GM12878 (cell line): ENCODE measurements at regions not wholly inside any gene's neighbourhood (a gene's known extent, or its start where the extent isn't known, plus 50 kb on each side); places are given as distances from the start of the nearest gene placed in this dataset.

Source experiments
- ATAC-seq: fragments of 200-7000 bp; cut with Tn5 transposase; 3 replicates; pipeline ENCODE4 v1.9.1; 2020; ENCODE audit warnings: mild to moderate bottlenecking, moderate library complexity
- BruUV-seq: library from RNA; stranded (reverse); fragments of 400-500 nt; replicated peaks from 2 replicates; lab custom pipeline; 2021; lab: Mats Ljungman, UMichigan
- CTCF ChIA-PET: fragments of 300-600 bp; sonication (Branson Sonifier 250); formaldehyde crosslinking; extraction: SDS; loops from one replicate; lab custom pipeline; 2021; ENCODE audit warnings: inconsistent platforms; lab: Yijun Ruan, JAX
- POLR2A ChIA-PET: fragments of 350-600 bp; formaldehyde crosslinking; extraction: SDS; loops from one replicate; lab custom pipeline; 2021; ENCODE audit warnings: inconsistent platforms; lab: Charles Lee
- RAD21 ChIA-PET: fragments of 300-600 bp; sonication (Branson Sonifier 250); formaldehyde crosslinking; loops from one replicate; lab custom pipeline; 2023; ENCODE audit warnings: antibody characterized with exemption; ENCODE audit not compliant: unreplicated experiment; lab: Charles Lee
- SMC1A ChIA-PET: fragments of 300-600 bp; sonication (Branson Sonifier 250); formaldehyde crosslinking; loops from one replicate; lab custom pipeline; 2023; ENCODE audit not compliant: unreplicated experiment, uncharacterized antibody; lab: Charles Lee
- DNase-seq: peaks from one replicate; pipeline ENCODE4 v3.0.0-alpha.2; 2011; ENCODE audit warnings: low read depth, low spot score
- FAIRE-seq: peaks from 3 replicates; lab custom pipeline; 2011; peaks lifted over from hg19 to GRCh38; lab: Jason Lieb, UNC
- H2AFZ ChIP-seq: 2 replicates; pipeline ENCODE4 v1.6.0; 2011; ENCODE audit warnings: low read depth, low read length, control low read depth; ENCODE audit not compliant: control insufficient read depth
- H3K27ac ChIP-seq: 2 replicates; pipeline ENCODE4 v1.5.1; 2011; ENCODE audit warnings: control low read depth; ENCODE audit not compliant: control insufficient read depth, insufficient read depth
- H3K27me3 ChIP-seq, 2 experiments: replicated peaks in 1 of 2; 2 replicates each; pipeline versions ENCODE4 v1.6.0 to v1.6.1; 2011; ENCODE audit warnings: low read length in 1 of 2; ENCODE audit not compliant: control insufficient read depth in 2 of 2, insufficient read depth in 2 of 2
- H3K36me3 ChIP-seq, 2 experiments: 2 replicates each; pipeline ENCODE4 v1.5.1; 2011; ENCODE audit warnings: low read length in 1 of 2; ENCODE audit not compliant: control insufficient read depth in 2 of 2, insufficient read depth in 2 of 2
- H3K4me1 ChIP-seq: 2 replicates; pipeline ENCODE4 v1.6.1; 2011; ENCODE audit warnings: mild to moderate bottlenecking, low read length, moderate library complexity, mixed read lengths; ENCODE audit not compliant: control insufficient read depth, insufficient read depth
- H3K4me2 ChIP-seq: 2 replicates; pipeline ENCODE4 v1.6.0; 2011; ENCODE audit warnings: control low read depth; ENCODE audit not compliant: control insufficient read depth, insufficient read depth
- H3K4me3 ChIP-seq: fragments of 200-600 bp; sonication (generic); 2 replicates; pipeline ENCODE4 v1.5.1; 2016
- H3K79me2 ChIP-seq: 2 replicates; pipeline ENCODE4 v1.6.0; 2011; ENCODE audit warnings: low read length; ENCODE audit not compliant: control insufficient read depth, insufficient read depth
- H3K9ac ChIP-seq: 2 replicates; pipeline ENCODE4 v1.8.0; 2011; ENCODE audit warnings: low read length, control low read depth, mixed read lengths; ENCODE audit not compliant: control insufficient read depth, insufficient read depth
- H3K9me3 ChIP-seq: replicated peaks from 3 replicates; pipeline ENCODE4 v1.5.1; 2011; ENCODE audit warnings: mild to moderate bottlenecking, low read length; ENCODE audit not compliant: control insufficient read depth, insufficient read depth
- H4K20me1 ChIP-seq: 2 replicates; pipeline ENCODE4 v1.6.0; 2011; ENCODE audit not compliant: control insufficient read depth, insufficient read depth
- BCL11A ChIP-seq: IDR thresholded peaks from 2 replicates; pipeline ENCODE4 v1.6.1; 2011; ENCODE audit warnings: low read depth, low read length
- BMI1 ChIP-seq: fragments of 450-650 bp; IDR thresholded peaks from 2 replicates; pipeline ENCODE4 v1.6.1; 2016; ENCODE audit warnings: mild to moderate bottlenecking, moderate library complexity, borderline replicate concordance
- CREB1 ChIP-seq: IDR thresholded peaks from 2 replicates; pipeline ENCODE4 v1.6.1; 2012; ENCODE audit warnings: low read depth, mild to moderate bottlenecking, inconsistent platforms
- EP300 ChIP-seq, 2 experiments: fragments of 150-350 bp in 1 of 2; IDR thresholded peaks; 2 replicates each; pipeline ENCODE4 v1.6.1; 2011 to 2012; ENCODE audit warnings: low read depth in 2 of 2, low read length in 2 of 2, borderline replicate concordance in 1 of 2, improper control_type of control experiment in 1 of 2, inconsistent platforms in 1 of 2; ENCODE audit not compliant: control insufficient read depth in 1 of 2
- ESRRA ChIP-seq: IDR thresholded peaks from 2 replicates; pipeline ENCODE4 v1.6.1; 2012; ENCODE audit warnings: mild to moderate bottlenecking, low read length, improper control_type of control experiment
- FOXM1 ChIP-seq: IDR thresholded peaks from 2 replicates; pipeline ENCODE4 v1.6.1; 2012; ENCODE audit warnings: low read depth, mild to moderate bottlenecking, inconsistent platforms, low read length, moderate library complexity
- HDGF ChIP-seq: fragments of 450-650 bp; IDR thresholded peaks from 2 replicates; pipeline ENCODE4 v1.6.1; 2016; ENCODE audit warnings: antibody characterized with exemption
- IKZF2 ChIP-seq, 2 experiments: fragments of 450-650 bp; IDR thresholded peaks; 2 replicates each; pipeline ENCODE4 v1.6.1; 2017; ENCODE audit warnings: mild to moderate bottlenecking in 2 of 2, moderate library complexity in 2 of 2
- IRF4 ChIP-seq: IDR thresholded peaks from 2 replicates; pipeline ENCODE4 v1.6.1; 2011; ENCODE audit warnings: low read depth, low read length
- NBN ChIP-seq: fragments of 450-650 bp; IDR thresholded peaks from 2 replicates; pipeline ENCODE4 v1.6.1; 2016
- NR2F1 ChIP-seq: fragments of 450-650 bp; conservative IDR thresholded peaks from 2 replicates; pipeline ENCODE4 v1.6.1; 2017; ENCODE audit warnings: mild to moderate bottlenecking
- PKNOX1 ChIP-seq: fragments of 450-650 bp; IDR thresholded peaks from 2 replicates; pipeline ENCODE4 v1.6.1; 2016; ENCODE audit warnings: mild to moderate bottlenecking
- PML ChIP-seq: IDR thresholded peaks from 2 replicates; pipeline ENCODE4 v1.6.1; 2012; ENCODE audit warnings: low read length, inconsistent platforms
- RUNX3 ChIP-seq: IDR thresholded peaks from 2 replicates; pipeline ENCODE4 v1.6.1; 2012; ENCODE audit warnings: low read length, inconsistent platforms
- SMAD1 ChIP-seq: fragments of 450-650 bp; IDR thresholded peaks from 2 replicates; pipeline ENCODE4 v1.6.1; 2018; ENCODE audit warnings: mild to moderate bottlenecking, low read depth; ENCODE audit not compliant: partially characterized antibody
- SUZ12 ChIP-seq: fragments of 200-600 bp; sonication (generic); IDR thresholded peaks from one replicate; pipeline ENCODE4 v1.6.1; 2018; ENCODE audit warnings: antibody characterized with exemption, mild to moderate bottlenecking; ENCODE audit not compliant: unreplicated experiment
- WGBS: methylation state at CpG from one replicate; pipeline ENCODE4 v1.1.6; 2016; ENCODE audit warnings: low lambda C conversion rate; ENCODE audit not compliant: insufficient replicate concordance, insufficient coverage; ENCODE audit errors: missing lambda C conversion rate; 5-methylcytosine and 5-hydroxymethylcytosine counted together
- in situ Hi-C: fragments of 300-500 bp; cut with MboI; formaldehyde crosslinking; loops from 9 replicates; pipeline ENCODE4 v1.14.3; 2018; ENCODE audit warnings: mixed read lengths
- intact Hi-C: fragments of 100-400 bp; cut with micrococcal nuclease; formaldehyde crosslinking; loops from one replicate; pipeline ENCODE4 v1.14.2; 2022; ENCODE audit not compliant: unreplicated experiment
- TF ChIP-seq, protein P1 (sequence below): fragments of 450-650 bp; IDR thresholded peaks from 2 replicates; pipeline ENCODE4 v1.6.1; 2016; ENCODE audit warnings: mild to moderate bottlenecking
- TF ChIP-seq, protein P2 (sequence below): fragments of 450-650 bp; IDR thresholded peaks from 2 replicates; pipeline ENCODE4 v1.6.1; 2016; ENCODE audit warnings: mild to moderate bottlenecking, moderate library complexity, borderline replicate concordance

GRCh38 chr6:154605178-154605881, 94.8 kb upstream of the CNKSR3 start:
- DNase-seq (peak; percentile 83), FAIRE-seq (peak; percentile 90), ATAC-seq (peak; percentile 67)
- H3K79me2 ChIP-seq: no peaks in the 10 kb centered on the region
- no peak overlapping the region; the same call in 1 of the 2 replicates for H3K4me3 ChIP-seq
- H3K27me3 ChIP-seq: no peaks in the 10 kb centered on the region
- ChIA-PET CTCF (interaction anchor here (0.7 to 1.7 kb wide), 5 partner anchors 24 to 567 kb away, joined by 3 to 8 read pairs (median 4); no protein-coding TSS in a partner anchor), POLR2A (interaction anchor here (0.6 to 0.7 kb wide), 2 partner anchors 10 to 71 kb away, joined by 3 to 4 read pairs; no protein-coding TSS in a partner anchor), RAD21 (interaction anchor here (0.7 to 1.5 kb wide), 6 partner anchors 10 to 566 kb away, joined by 3 to 4 read pairs (median 3); no protein-coding TSS in a partner anchor), SMC1A (interaction anchor here (0.6 to 2.4 kb wide), 5 partner anchors 9 to 357 kb away, joined by 3 to 13 read pairs (median 3); no protein-coding TSS in a partner anchor)
- no peak overlapping the region for H2AFZ ChIP-seq
- no TSS peak for BruUV-seq
- H3K4me1 ChIP-seq: peaks cover 31% of the 10 kb centered on the region
- no peaks in the 10 kb centered on the region for H3K36me3 ChIP-seq
- peaks cover 2% of the 10 kb centered on the region; the same call in 2 of the 3 replicates for H3K9me3 ChIP-seq
- H3K27ac ChIP-seq: peak overlapping the region; percentile 73
- H3K4me2 ChIP-seq: peak overlapping the region; percentile 36
- in situ Hi-C loops (no loop called here), intact Hi-C loops (loop anchor here (1.0 to 10.0 kb wide), 6 partner anchors 127 to 569 kb away; partner anchors contain the start of gene SCAF8)
- WGBS: 6% methylated on average over 8 of the region's 8 CpGs
- H4K20me1 ChIP-seq: no peaks in the 10 kb centered on the region
- H3K9ac ChIP-seq: no peak overlapping the region
- TF ChIP-seq SUZ12 (no peak), IKZF2 (IDR thresholded peaks at IDR 0.05) (peak; percentile 91 to 95), IRF4 (no peak), PKNOX1 (peak; percentile 89), HDGF (peak; percentile 44; the same call in 1 of the 2 replicates), CREB1 (peak; percentile 35; the same call in 1 of the 2 replicates), RUNX3 (peak; percentile 96), BCL11A (peak; percentile 77), NBN (peak; percentile 90), SMAD1 (peak; percentile 26), ESRRA (no peak), FOXM1 (peak; percentile 52; the same call in 1 of the 2 replicates), BMI1 (peak; percentile 31; the same call in 1 of the 2 replicates), EP300 (IDR thresholded peaks at IDR 0.05; ENCODE audit: borderline replicate concordance in 1 of 2, control insufficient read depth in 1 of 2, low read depth in 2 of 2, low read length in 2 of 2) (peak; percentile 73 to 80; a peak in 2 of 4 replicates), NR2F1 (peak; percentile 40; the same call in 1 of the 2 replicates), PML (0 out of 2 replicates have a peak, but pooled peaks have one; percentile 42)
- TF ChIP-seq, protein P1, sequence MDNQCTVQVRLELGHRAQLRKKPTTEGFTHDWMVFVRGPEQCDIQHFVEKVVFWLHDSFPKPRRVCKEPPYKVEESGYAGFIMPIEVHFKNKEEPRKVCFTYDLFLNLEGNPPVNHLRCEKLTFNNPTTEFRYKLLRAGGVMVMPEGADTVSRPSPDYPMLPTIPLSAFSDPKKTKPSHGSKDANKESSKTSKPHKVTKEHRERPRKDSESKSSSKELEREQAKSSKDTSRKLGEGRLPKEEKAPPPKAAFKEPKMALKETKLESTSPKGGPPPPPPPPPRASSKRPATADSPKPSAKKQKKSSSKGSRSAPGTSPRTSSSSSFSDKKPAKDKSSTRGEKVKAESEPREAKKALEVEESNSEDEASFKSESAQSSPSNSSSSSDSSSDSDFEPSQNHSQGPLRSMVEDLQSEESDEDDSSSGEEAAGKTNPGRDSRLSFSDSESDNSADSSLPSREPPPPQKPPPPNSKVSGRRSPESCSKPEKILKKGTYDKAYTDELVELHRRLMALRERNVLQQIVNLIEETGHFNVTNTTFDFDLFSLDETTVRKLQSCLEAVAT: 0 out of 2 replicates have a peak, but pooled peaks have one; percentile 41
- TF ChIP-seq, protein P2, sequence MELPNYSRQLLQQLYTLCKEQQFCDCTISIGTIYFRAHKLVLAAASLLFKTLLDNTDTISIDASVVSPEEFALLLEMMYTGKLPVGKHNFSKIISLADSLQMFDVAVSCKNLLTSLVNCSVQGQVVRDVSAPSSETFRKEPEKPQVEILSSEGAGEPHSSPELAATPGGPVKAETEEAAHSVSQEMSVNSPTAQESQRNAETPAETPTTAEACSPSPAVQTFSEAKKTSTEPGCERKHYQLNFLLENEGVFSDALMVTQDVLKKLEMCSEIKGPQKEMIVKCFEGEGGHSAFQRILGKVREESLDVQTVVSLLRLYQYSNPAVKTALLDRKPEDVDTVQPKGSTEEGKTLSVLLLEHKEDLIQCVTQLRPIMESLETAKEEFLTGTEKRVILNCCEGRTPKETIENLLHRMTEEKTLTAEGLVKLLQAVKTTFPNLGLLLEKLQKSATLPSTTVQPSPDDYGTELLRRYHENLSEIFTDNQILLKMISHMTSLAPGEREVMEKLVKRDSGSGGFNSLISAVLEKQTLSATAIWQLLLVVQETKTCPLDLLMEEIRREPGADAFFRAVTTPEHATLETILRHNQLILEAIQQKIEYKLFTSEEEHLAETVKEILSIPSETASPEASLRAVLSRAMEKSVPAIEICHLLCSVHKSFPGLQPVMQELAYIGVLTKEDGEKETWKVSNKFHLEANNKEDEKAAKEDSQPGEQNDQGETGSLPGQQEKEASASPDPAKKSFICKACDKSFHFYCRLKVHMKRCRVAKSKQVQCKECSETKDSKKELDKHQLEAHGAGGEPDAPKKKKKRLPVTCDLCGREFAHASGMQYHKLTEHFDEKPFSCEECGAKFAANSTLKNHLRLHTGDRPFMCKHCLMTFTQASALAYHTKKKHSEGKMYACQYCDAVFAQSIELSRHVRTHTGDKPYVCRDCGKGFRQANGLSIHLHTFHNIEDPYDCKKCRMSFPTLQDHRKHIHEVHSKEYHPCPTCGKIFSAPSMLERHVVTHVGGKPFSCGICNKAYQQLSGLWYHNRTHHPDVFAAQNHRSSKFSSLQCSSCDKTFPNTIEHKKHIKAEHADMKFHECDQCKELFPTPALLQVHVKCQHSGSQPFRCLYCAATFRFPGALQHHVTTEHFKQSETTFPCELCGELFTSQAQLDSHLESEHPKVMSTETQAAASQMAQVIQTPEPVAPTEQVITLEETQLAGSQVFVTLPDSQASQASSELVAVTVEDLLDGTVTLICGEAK: peak; percentile 50
